IMR-90 (cell line): ENCODE measurements at regions not wholly inside any gene's neighbourhood (a gene's known extent, or its start where the extent isn't known, plus 50 kb on each side); places are given as distances from the start of the nearest gene placed in this dataset.
"Not testable (repeated sequence)": the region's sequence is repeated elsewhere in the genome, so short reads cannot be mapped to it uniquely, and the experiment has no call there.

ENCODE experiments used
- ATAC-seq: fragments of 200-7000 bp; cut with Tn5 transposase; 2 replicates; pipeline ENCODE4 v1.9.1; 2020; ENCODE audit warnings: low read depth, mild to moderate bottlenecking, moderate library complexity
- BruUV-seq: library from RNA; stranded (reverse); fragments of 400-500 nt; replicated peaks from 2 replicates; lab custom pipeline; 2021; lab: Mats Ljungman, UMichigan
- CTCF ChIA-PET: fragments of 300-600 bp; formaldehyde crosslinking; extraction: SDS; loops from one replicate; lab custom pipeline; 2021; ENCODE audit warnings: antibody characterized with exemption; lab: Yijun Ruan, JAX
- POLR2A ChIA-PET: fragments of 300-600 bp; sonication (Branson Sonifier 250); formaldehyde crosslinking; loops from one replicate; lab custom pipeline; 2022; ENCODE audit warnings: antibody characterized with exemption; ENCODE audit not compliant: unreplicated experiment; lab: Charles Lee
- DNase-seq: peaks from one replicate; pipeline ENCODE4 v3.0.0; 2013
- H2AFZ ChIP-seq: replicated peaks from 2 replicates; pipeline ENCODE3; 2013; ENCODE audit warnings: low read length, mild to moderate bottlenecking; ENCODE audit not compliant: poor library complexity
- H2AK5ac ChIP-seq: 2 replicates; pipeline ENCODE4 v1.6.1; 2013; ENCODE audit warnings: low read depth, low read length, inconsistent platforms
- H2AK9ac ChIP-seq: replicated peaks from 2 replicates; pipeline ENCODE3; 2013; ENCODE audit warnings: mild to moderate bottlenecking, low read depth, low read length, moderate library complexity; ENCODE audit not compliant: poor library complexity
- H2BK120ac ChIP-seq: 2 replicates; pipeline ENCODE4 v1.6.1; 2013; ENCODE audit warnings: low read depth, low read length, inconsistent platforms
- H2BK15ac ChIP-seq: 3 replicates; pipeline ENCODE4 v1.6.1; 2013; ENCODE audit warnings: low read depth, low read length, inconsistent platforms
- H2BK20ac ChIP-seq: 2 replicates; pipeline ENCODE4 v1.6.1; 2013; ENCODE audit warnings: low read depth, mild to moderate bottlenecking, inconsistent platforms, low read length, moderate library complexity
- H2BK5ac ChIP-seq: 2 replicates; pipeline ENCODE4 v1.6.1; 2013; ENCODE audit warnings: mild to moderate bottlenecking, low read depth, low read length, inconsistent platforms; ENCODE audit not compliant: poor library complexity, severe bottlenecking
- H3K14ac ChIP-seq: replicated peaks from 2 replicates; pipeline ENCODE4 v1.6.1; 2013; ENCODE audit warnings: low read depth, low read length, inconsistent platforms
- H3K18ac ChIP-seq: 2 replicates; pipeline ENCODE4 v1.6.1; 2013; ENCODE audit warnings: low read depth, low read length, control low read depth
- H3K23ac ChIP-seq: 2 replicates; pipeline ENCODE4 v1.6.1; 2013; ENCODE audit warnings: low read depth, low read length, inconsistent platforms
- H3K27ac ChIP-seq: 2 replicates; pipeline ENCODE4 v1.5.1; 2013; ENCODE audit warnings: mild to moderate bottlenecking, control low read depth, low read length; ENCODE audit not compliant: insufficient read depth
- H3K27me3 ChIP-seq: 2 replicates; pipeline ENCODE4 v1.6.1; 2013; ENCODE audit warnings: low read length; ENCODE audit not compliant: control insufficient read depth, insufficient read depth
- H3K36me3 ChIP-seq: 2 replicates; pipeline ENCODE4 v1.6.1; 2013; ENCODE audit warnings: low read length, mixed read lengths; ENCODE audit not compliant: control insufficient read depth, insufficient read depth
- H3K4ac ChIP-seq: 2 replicates; pipeline ENCODE4 v1.6.1; 2013; ENCODE audit warnings: low read depth, low read length, inconsistent platforms
- H3K4me1 ChIP-seq: 2 replicates; pipeline ENCODE4 v1.6.1; 2013; ENCODE audit warnings: low read length, mixed read lengths; ENCODE audit not compliant: control insufficient read depth, insufficient read depth
- H3K4me2 ChIP-seq: 2 replicates; pipeline ENCODE4 v1.6.1; 2013; ENCODE audit warnings: low read depth, mild to moderate bottlenecking, control low read depth, low read length, moderate library complexity
- H3K4me3 ChIP-seq: 2 replicates; pipeline ENCODE4 v1.5.1; 2013; ENCODE audit warnings: low read depth, mild to moderate bottlenecking, control low read depth, low read length, moderate library complexity; ENCODE audit not compliant: insufficient read depth
- H3K56ac ChIP-seq: 2 replicates; pipeline ENCODE4 v1.6.1; 2013; ENCODE audit warnings: low read length, inconsistent platforms; ENCODE audit not compliant: insufficient read depth; ENCODE audit errors: extremely low read depth
- H3K79me1 ChIP-seq, 2 experiments: 2 replicates each; pipeline ENCODE4 v1.6.1; 2013; ENCODE audit warnings: low read length in 2 of 2, inconsistent platforms in 1 of 2, low read depth in 1 of 2
- H3K9ac ChIP-seq: 2 replicates; pipeline ENCODE4 v1.6.1; 2013; ENCODE audit warnings: low read depth, low read length, control low read depth
- H3K9me1 ChIP-seq: 2 replicates; pipeline ENCODE4 v1.6.1; 2013; ENCODE audit warnings: low read length, inconsistent platforms; ENCODE audit not compliant: insufficient read depth
- H3K9me3 ChIP-seq: 2 replicates; pipeline ENCODE4 v1.6.1; 2013; ENCODE audit warnings: low read length; ENCODE audit not compliant: control insufficient read depth, insufficient read depth
- H4K20me1 ChIP-seq: 2 replicates; pipeline ENCODE4 v1.6.1; 2013; ENCODE audit warnings: low read length, inconsistent platforms; ENCODE audit not compliant: insufficient read depth
- H4K5ac ChIP-seq: 2 replicates; pipeline ENCODE4 v1.6.1; 2013; ENCODE audit warnings: mild to moderate bottlenecking, low read depth, low read length, control low read depth
- H4K8ac ChIP-seq, 2 experiments: 2 replicates each; pipeline ENCODE4 v1.6.1; 2013; ENCODE audit warnings: low read depth in 2 of 2, low read length in 2 of 2, control low read depth in 1 of 2, inconsistent platforms in 1 of 2
- H4K91ac ChIP-seq: 2 replicates; pipeline ENCODE4 v1.6.1; 2013; ENCODE audit warnings: low read depth, low read length, inconsistent platforms; ENCODE audit not compliant: insufficient read depth
- WGBS, 2 experiments: methylation state at CpG; one replicate each; pipeline versions ENCODE4 v1.1.5 to v1.1.7; 2013; ENCODE audit warnings: missing lambda C conversion rate in 2 of 2; ENCODE audit not compliant: insufficient read length in 1 of 2; ENCODE audit errors: extremely low coverage in 2 of 2; 5-methylcytosine and 5-hydroxymethylcytosine counted together
- dilution Hi-C: fragments of 300-500 bp; cut with HindIII; formaldehyde crosslinking; loops from one replicate; pipeline ENCODE4 v1.14.3; 2018; ENCODE audit warnings: low sequenced_read_pairs; ENCODE audit not compliant: unreplicated experiment
- in situ Hi-C: fragments of 300-500 bp; cut with MboI; formaldehyde crosslinking; loops from 3 replicates; pipeline ENCODE4 v1.14.3; 2019; ENCODE audit warnings: low sequenced_read_pairs, inconsistent platforms, mixed read lengths
- intact Hi-C: fragments of 100-400 bp; cut with micrococcal nuclease; formaldehyde crosslinking; loops from 2 replicates; pipeline ENCODE4 v1.10.0; 2022

- H4K8ac ChIP-seq, H3K18ac ChIP-seq, H4K20me1 ChIP-seq, ATAC-seq, H3K9me3 ChIP-seq, H2AK9ac ChIP-seq, H4K91ac ChIP-seq, H2AK5ac ChIP-seq, in situ Hi-C loops, H2AFZ ChIP-seq, H3K9ac ChIP-seq, H3K9me1 ChIP-seq, H3K4me1 ChIP-seq, H2BK20ac ChIP-seq, H3K4me2 ChIP-seq, H2BK15ac ChIP-seq, H2BK120ac ChIP-seq, H3K4me3 ChIP-seq, H3K36me3 ChIP-seq, H3K27me3 ChIP-seq, H3K4ac ChIP-seq, H2BK5ac ChIP-seq, H3K27ac ChIP-seq, POLR2A ChIA-PET, dilution Hi-C loops, H3K14ac ChIP-seq, CTCF ChIA-PET, BruUV-seq, H3K56ac ChIP-seq, intact Hi-C loops, DNase-seq, H4K5ac ChIP-seq, H3K79me1 ChIP-seq, H3K23ac ChIP-seq: not testable (repeated sequence)
- WGBS, 2 experiments: no CpG with 5 or more reads among the region's 4 CpGs
Observed at GRCh38 chr14:105995011-105995710, 468.8 kb downstream of the TMEM121 start.

- BruUV-seq, dilution Hi-C loops, H3K56ac ChIP-seq, ATAC-seq, H2BK120ac ChIP-seq, H3K4me1 ChIP-seq, H3K36me3 ChIP-seq, H2AK5ac ChIP-seq, H3K14ac ChIP-seq, H3K4me2 ChIP-seq, POLR2A ChIA-PET, H3K9me3 ChIP-seq, intact Hi-C loops, H3K4me3 ChIP-seq, DNase-seq, CTCF ChIA-PET, H2AK9ac ChIP-seq, in situ Hi-C loops, H4K5ac ChIP-seq, H4K20me1 ChIP-seq, H2BK20ac ChIP-seq, H3K23ac ChIP-seq, H3K4ac ChIP-seq, H3K27ac ChIP-seq, H2AFZ ChIP-seq, H4K8ac ChIP-seq, H2BK15ac ChIP-seq, H3K27me3 ChIP-seq, H3K18ac ChIP-seq, H3K9ac ChIP-seq, H3K9me1 ChIP-seq, H4K91ac ChIP-seq, H2BK5ac ChIP-seq, H3K79me1 ChIP-seq: not testable (repeated sequence)
- WGBS, 2 experiments: no CpG with 5 or more reads among the region's 1 CpG
Observed at GRCh38 chr14:105998597-105998996, 472.2 kb downstream of the TMEM121 start.
